GM12864 (cell line): ENCODE measurements at regions not wholly inside any gene's neighbourhood (a gene's known extent, or its start where the extent isn't known, plus 50 kb on each side); places are given as distances from the start of the nearest gene placed in this dataset.
"Not testable (repeated sequence)": the region's sequence is repeated elsewhere in the genome, so short reads cannot be mapped to it uniquely, and the experiment has no call there.

ENCODE experiments used
- DNase-seq: peaks from one replicate; pipeline ENCODE4 v3.0.0-alpha.2; 2011; ENCODE audit warnings: low read depth
- H3K4me3 ChIP-seq: 2 replicates; pipeline ENCODE4 v1.5.1; 2011; ENCODE audit warnings: mild to moderate bottlenecking, low read depth, low read length, control low read depth
- TF ChIP-seq, protein P1 (sequence below): IDR thresholded peaks from 2 replicates; pipeline ENCODE4 v1.5.1; 2011; ENCODE audit warnings: low read depth, mild to moderate bottlenecking, moderate library complexity, low read length, control low read depth, inconsistent platforms; ENCODE audit errors: missing control alignments

DNA sequence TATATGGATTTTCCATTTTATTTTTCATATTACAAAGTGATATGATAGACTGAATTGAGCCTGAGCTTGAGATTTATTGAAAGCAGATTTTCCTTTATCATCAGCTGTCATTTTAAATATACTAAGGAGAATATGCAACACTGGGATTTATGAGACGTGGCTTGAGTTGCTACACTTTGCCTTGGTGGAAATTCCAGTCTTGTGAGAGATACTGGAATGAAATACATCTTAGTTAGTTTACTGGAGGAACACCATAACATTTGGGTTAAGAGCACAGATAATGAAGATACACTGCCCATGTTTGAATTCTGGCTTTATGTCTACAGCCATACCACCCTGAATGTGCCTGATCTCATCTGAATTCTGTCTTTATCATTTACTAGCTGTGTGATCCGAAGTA lies 86.5 kb upstream of the IFNGR1 start:
- H3K4me3 ChIP-seq = no peak overlapping the region
- TF ChIP-seq, protein P1, sequence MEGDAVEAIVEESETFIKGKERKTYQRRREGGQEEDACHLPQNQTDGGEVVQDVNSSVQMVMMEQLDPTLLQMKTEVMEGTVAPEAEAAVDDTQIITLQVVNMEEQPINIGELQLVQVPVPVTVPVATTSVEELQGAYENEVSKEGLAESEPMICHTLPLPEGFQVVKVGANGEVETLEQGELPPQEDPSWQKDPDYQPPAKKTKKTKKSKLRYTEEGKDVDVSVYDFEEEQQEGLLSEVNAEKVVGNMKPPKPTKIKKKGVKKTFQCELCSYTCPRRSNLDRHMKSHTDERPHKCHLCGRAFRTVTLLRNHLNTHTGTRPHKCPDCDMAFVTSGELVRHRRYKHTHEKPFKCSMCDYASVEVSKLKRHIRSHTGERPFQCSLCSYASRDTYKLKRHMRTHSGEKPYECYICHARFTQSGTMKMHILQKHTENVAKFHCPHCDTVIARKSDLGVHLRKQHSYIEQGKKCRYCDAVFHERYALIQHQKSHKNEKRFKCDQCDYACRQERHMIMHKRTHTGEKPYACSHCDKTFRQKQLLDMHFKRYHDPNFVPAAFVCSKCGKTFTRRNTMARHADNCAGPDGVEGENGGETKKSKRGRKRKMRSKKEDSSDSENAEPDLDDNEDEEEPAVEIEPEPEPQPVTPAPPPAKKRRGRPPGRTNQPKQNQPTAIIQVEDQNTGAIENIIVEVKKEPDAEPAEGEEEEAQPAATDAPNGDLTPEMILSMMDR = no peak
- no peak for DNase-seq

- TF ChIP-seq, protein P1 = no peak
- no peak overlapping the region for H3K4me3 ChIP-seq
- DNase-seq = no peak
These were observed 85.0 kb upstream of the IFNGR1 start for GRCh38 chr6:137304020-137304780.

GRCh38 chr6:137303441-137303840 lies 84.3 kb upstream of the IFNGR1 start:
- no peak for DNase-seq
- TF ChIP-seq, protein P1 = no peak

DNA sequence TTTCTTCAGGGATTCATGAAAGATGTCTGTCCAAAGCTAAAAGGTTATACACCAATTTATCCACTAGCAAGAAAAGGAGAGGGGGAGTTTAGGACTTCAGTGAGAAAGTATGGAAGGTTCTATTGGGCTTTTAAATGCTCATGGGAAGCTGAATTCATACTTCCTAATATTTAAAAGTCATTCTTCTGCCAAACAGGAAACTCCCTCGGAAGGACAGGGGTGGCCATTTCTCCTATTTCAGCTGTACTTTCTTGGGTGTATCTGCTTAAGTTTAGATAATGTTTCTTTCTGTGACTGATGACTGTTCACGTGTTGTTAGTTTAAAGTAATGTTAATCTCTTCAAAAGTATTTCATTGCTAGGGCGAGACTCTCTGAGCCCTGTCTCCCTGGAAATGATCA lies 80.5 kb upstream of the IFNGR1 start:
- TF ChIP-seq, protein P1 = no peak
- H3K4me3 ChIP-seq = no peak overlapping the region
- no peak for DNase-seq

More at GRCh38 chr6:137303441-137303840, 84.3 kb upstream of the IFNGR1 start:
- no peak overlapping the region for H3K4me3 ChIP-seq

DNA sequence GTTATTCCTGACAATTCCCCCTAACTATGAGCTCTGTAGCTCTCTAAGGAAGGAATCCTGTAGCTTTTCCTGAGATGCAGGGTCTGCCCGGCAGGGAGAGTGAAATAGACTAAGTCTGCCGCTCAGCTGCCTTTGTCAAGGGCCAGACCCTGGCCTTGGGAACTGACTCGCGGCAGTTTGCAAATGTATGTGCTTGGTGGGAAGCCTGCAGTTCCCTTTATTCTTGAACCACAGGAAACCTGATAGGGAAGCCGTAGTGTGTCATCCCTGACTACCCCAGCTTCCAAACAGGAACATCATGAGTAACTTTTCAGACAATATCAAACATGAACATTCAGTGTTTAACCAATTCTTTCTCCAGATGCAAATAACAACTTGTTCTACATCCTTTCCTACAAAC lies 78.7 kb upstream of the IFNGR1 start:
- TF ChIP-seq, protein P1 = no peak
- DNase-seq = no peak
- H3K4me3 ChIP-seq = no peak overlapping the region

GRCh38 chr6:137292326-137292725 lies 73.1 kb upstream of the IFNGR1 start:
- H3K4me3 ChIP-seq, DNase-seq: not testable (repeated sequence)

DNA sequence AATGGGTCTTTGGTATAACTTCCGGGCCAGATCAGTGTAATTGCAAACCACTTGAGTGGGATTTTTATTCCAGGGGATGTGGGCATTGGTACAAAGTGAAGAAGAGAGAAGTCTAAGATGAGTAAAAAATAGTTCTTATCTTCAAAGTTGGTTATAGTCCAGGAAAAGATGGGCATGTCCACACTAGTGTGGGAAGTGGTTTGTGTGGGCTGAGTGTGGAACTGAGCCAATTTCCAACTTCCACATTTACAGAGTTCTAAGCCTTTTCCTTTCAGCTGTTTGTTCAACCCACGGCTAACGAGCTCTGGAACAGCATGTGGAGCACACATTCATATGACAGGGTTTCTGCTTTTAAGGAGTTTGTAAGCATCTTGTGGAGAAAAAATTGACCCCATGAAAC lies 72.3 kb upstream of the IFNGR1 start:
- TF ChIP-seq, protein P1 = no peak
- no peak for DNase-seq
- H3K4me3 ChIP-seq = no peak overlapping the region
